ENCODE measurements at regions not wholly inside any gene's neighbourhood (a gene's known extent, or its start where the extent isn't known, plus 50 kb on each side); places are given as distances from the start of the nearest gene placed in this dataset.

- H2BK20ac ChIP-seq (ENCODE audit: low read depth, low read length, poor library complexity, severe bottlenecking), result no peak overlapping the region
- no peaks in the 10 kb centered on the region for H3K79me2 ChIP-seq (ENCODE audit: insufficient read depth, low read length)
- no peak overlapping the region for H4K91ac ChIP-seq (ENCODE audit: insufficient read length, low read depth, low read length)
- no peaks in the 10 kb centered on the region for H3K27me3 ChIP-seq (ENCODE audit: insufficient read depth, low read length)
- H3K4me3 Mint-ChIP-seq, result no peak overlapping the region
- no peak overlapping the region for H4K5ac ChIP-seq (ENCODE audit: insufficient read length, low read depth, low read length)
- TF ChIP-seq CTCF (conservative IDR thresholded peaks at IDR 0.05), result no peak
- no peak overlapping the region for H3K27ac ChIP-seq (ENCODE audit: insufficient read length, low read depth, low read length)
- no peak overlapping the region for H2BK120ac ChIP-seq (ENCODE audit: low read depth, low read length, poor library complexity, severe bottlenecking)
- H3K27me3 Mint-ChIP-seq (ENCODE audit: low read depth), result no peaks in the 10 kb centered on the region
- H3K14ac ChIP-seq (ENCODE audit: insufficient read depth, low read length), result no peak overlapping the region
- H2BK12ac ChIP-seq (ENCODE audit: insufficient read length, low read depth, low read length), result no peak overlapping the region
- no peaks in the 10 kb centered on the region for H3K79me1 ChIP-seq (ENCODE audit: insufficient read depth, low read depth, low read length, poor library complexity, severe bottlenecking)
- H2BK15ac ChIP-seq (ENCODE audit: low read depth, low read length), result no peak overlapping the region
- no peak for DNase-seq
- H3K36me3 Mint-ChIP-seq (ENCODE audit: insufficient read depth in 1 of 3, low read depth in 3 of 3), result peaks cover 16 to 44% (median 25%) of the 10 kb centered on the region in 3 experiments
- H3K9me3 ChIP-seq (ENCODE audit: control insufficient read depth, low read depth, low read length), result no peaks in the 10 kb centered on the region
- H3T11ph ChIP-seq (ENCODE audit: low read length), result no peak overlapping the region
- H3K4ac ChIP-seq (ENCODE audit: low read depth, low read length), result no peak overlapping the region
- no peak overlapping the region for H3K18ac ChIP-seq (ENCODE audit: insufficient read length, low read depth, low read length)
- H2AK5ac ChIP-seq (ENCODE audit: insufficient read length, low read length), result no peak overlapping the region
- H3K4me2 ChIP-seq (ENCODE audit: insufficient read depth, insufficient read length, low read length), result no peak overlapping the region
- no peak overlapping the region for H2AFZ ChIP-seq (ENCODE audit: low read length)
- H3K9ac ChIP-seq (ENCODE audit: extremely low read depth, insufficient read length, low read length), result no peak overlapping the region
- H3K23me2 ChIP-seq (ENCODE audit: insufficient read length, low read depth, low read length, poor library complexity, severe bottlenecking), result no peaks in the 10 kb centered on the region
- no peak overlapping the region for H4K8ac ChIP-seq (replicated peaks; ENCODE audit: insufficient read length, low read depth, low read length)
- no peak overlapping the region for H3K27ac Mint-ChIP-seq
- H3K23ac ChIP-seq (ENCODE audit: insufficient read length, low read depth, low read length), result no peak overlapping the region
- peaks cover 25 to 31% of the 10 kb centered on the region in 2 experiments for H3K9me3 Mint-ChIP-seq
- H2BK5ac ChIP-seq (ENCODE audit: insufficient read length, low read length), result no peak overlapping the region
- WGBS (ENCODE audit: extremely low coverage, insufficient read length, low lambda C conversion rate), result no CpG with 5 or more reads among the region's 2 CpGs
- no peaks in the 10 kb centered on the region; the same call in 1 of the 2 replicates for H3K4me1 ChIP-seq (ENCODE audit: insufficient read depth, low read length)
- H3K4me1 Mint-ChIP-seq, result peaks cover 14 to 17% of the 10 kb centered on the region in 2 experiments
- H3K56ac ChIP-seq (ENCODE audit: insufficient read length, low read depth, low read length), result no peak overlapping the region
- no peaks in the 10 kb centered on the region for H4K20me1 ChIP-seq (ENCODE audit: control insufficient read depth, insufficient read depth, insufficient read length)
These were observed 54.8 kb upstream of the MAPK10 start for GRCh38 chr4:86414686-86415085.

Measured in H9 (cell line).